H1 (cell line): ENCODE measurements at regions not wholly inside any gene's neighbourhood (a gene's known extent, or its start where the extent isn't known, plus 50 kb on each side); places are given as distances from the start of the nearest gene placed in this dataset.
A peak's percentile ranks its signal among the peaks of the same experiment; 100 is the strongest.

ENCODE experiments used
- CEBPB ChIP-seq: IDR thresholded peaks from 2 replicates; pipeline ENCODE4 v1.6.1; 2012; ENCODE audit warnings: low read depth, low read length
- CTCF ChIP-seq, 3 experiments: IDR thresholded peaks; 1 replicate in 2 of 3; 2 replicates in 1 of 3; pipeline versions ENCODE4 v1.5.1 to v1.6.1; 2011; ENCODE audit warnings: low read length in 3 of 3, mild to moderate bottlenecking in 3 of 3, inconsistent platforms in 2 of 3, low read depth in 1 of 3, moderate library complexity in 1 of 3; ENCODE audit not compliant: insufficient read depth in 1 of 3; ENCODE audit errors: control extremely low read depth in 1 of 3
- MAFK ChIP-seq: IDR thresholded peaks from 2 replicates; pipeline ENCODE4 v1.6.1; 2012; ENCODE audit warnings: low read depth, mild to moderate bottlenecking, improper control_type of control experiment, low read length
- USF2 ChIP-seq: IDR thresholded peaks from 2 replicates; pipeline ENCODE4 v1.6.1; 2011; ENCODE audit warnings: low read length, improper control_type of control experiment

- TF ChIP-seq CTCF (IDR thresholded peaks at IDR 0.05; ENCODE audit: control extremely low read depth in 1 of 3, insufficient read depth in 1 of 3, low read depth in 1 of 3, low read length in 3 of 3): peak in 1 of 3 experiments; percentile 31; a peak in 2 of 4 replicates
- TF ChIP-seq CEBPB: peak; percentile 29; the same call in 1 of the 2 replicates
- no peak for TF ChIP-seq USF2
- peak; percentile 46; the same call in 1 of the 2 replicates for TF ChIP-seq MAFK
Observed at GRCh38 chr6:27650620-27651370, 177.9 kb upstream of the ZNF184 start (continued).
